Embryonic facial prominence (tissue), 1 donor: ENCODE measurements at regions not wholly inside any gene's neighbourhood (a gene's known extent, or its start where the extent isn't known, plus 50 kb on each side); places are given as distances from the start of the nearest gene placed in this dataset.
"Not testable (repeated sequence)": the region's sequence is repeated elsewhere in the genome, so short reads cannot be mapped to it uniquely, and the experiment has no call there.

ENCODE experiments used
- DNase-seq: peaks from one replicate; pipeline ENCODE4 v3.0.0-alpha.2; 2016; ENCODE audit errors: extremely low spot score

DNA sequence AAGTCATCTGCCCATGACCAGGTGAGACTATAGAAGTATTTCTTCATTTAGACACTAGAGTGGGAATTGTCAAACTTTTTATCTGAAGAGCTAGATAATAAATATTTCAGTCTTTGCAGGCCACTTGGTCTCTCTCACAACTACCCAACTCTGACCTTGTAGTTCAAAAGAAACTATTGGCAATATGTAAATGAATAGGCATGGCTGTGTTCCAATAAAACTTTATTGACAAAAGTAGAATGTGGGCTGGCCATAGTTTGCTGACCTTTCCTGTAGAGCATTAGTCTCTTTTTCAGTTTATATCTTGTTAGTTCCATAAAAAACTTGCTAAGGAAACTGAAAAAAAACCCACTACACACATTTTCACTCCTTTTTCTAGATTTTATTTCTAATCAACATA, 535.5 kb downstream of the PRR16 start:
- no peak for DNase-seq

DNA sequence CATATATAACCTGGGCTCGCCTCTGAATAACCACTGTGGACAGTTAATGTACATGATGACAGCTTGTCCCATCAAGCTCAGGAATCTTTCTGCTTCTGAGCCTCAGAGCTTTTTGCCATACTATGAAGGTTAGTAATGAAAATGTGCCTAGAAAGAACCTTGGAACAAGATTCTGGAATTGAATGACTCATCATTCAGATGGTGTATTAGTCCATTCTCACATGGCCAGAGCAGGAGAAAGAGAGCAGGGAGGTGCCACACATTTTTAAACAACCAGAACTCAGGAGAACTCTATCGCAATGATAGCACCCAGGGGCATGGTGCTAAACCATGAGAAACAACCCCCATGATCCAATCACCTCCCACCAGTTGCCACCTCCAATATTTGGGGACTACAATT, 542.1 kb downstream of the PRR16 start:
- no peak for DNase-seq

DNA sequence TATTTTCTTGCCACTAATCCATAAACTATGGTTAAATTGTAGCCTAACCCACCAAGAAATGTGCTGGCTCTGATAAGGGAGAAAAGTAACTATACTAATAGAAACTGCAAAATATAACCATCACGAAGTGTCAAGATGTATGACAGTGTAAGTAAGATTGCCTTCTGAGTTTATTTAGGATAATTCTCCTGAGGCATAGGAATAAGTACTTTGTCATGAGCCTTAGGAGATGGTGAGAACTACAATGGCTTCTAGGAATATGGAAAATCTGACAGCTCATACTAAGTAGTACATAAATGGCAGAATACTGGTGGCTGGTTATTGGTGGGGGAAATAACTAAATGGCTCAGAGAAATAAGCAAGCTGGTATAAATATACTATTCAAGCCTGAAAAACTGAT, 543.9 kb downstream of the PRR16 start:
- no peak for DNase-seq

DNA sequence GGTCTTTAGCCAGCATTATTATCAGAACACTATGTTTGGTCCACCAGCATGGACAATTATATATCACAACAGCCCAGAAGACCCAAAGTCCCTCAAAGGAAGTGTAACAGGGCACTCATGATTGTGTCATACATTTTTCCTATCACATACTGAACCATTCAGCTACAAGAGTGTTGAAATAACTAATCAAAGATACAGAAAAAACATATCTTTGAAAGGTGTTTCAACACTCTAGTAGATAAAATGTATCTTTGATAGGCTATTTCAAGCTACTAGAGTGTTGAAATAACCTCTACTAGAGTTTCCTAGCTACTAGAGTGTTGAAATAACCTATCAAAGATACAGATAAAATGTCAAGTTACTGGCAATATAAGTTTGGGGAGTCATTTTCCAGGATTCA, 545.0 kb downstream of the PRR16 start:
- no peak for DNase-seq

DNA sequence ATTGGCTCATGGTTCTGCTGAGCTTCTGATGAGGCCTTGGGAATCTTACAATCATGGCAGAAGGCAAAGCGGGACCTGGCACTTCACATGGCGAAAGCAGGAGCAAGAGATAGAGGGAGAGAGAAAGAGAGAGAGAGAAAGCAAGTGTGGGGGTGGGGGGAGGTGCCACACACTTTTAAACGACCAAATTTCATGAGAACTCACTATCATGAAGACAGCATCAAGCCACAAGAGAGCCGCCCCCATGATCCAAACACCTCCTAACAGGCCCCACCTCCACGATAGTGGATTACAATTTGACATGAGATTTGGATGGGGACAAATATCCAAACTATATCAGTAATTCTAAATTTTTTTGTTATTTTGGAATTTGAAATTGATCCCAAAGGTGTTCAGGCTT, 553.9 kb downstream of the PRR16 start:
- no peak for DNase-seq

DNA sequence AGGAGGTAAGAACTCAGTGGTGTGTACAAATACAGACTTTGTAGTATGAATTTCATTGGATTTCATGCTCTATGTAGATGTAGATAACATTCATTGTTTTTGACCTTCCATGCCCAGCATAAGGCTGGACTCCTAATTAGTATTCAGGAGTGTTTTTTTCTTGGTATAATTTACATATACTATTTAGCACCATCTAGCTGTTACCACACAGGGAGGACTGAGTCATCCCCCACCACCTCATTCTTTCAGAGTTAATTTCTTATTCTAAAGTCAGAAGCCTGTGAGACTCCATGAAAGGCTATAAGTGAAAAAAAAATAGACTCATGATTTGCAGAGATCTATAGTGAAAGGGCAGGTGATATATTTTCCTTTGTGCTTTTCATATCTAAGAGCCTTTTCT, 555.0 kb downstream of the PRR16 start:
- no peak for DNase-seq

DNA sequence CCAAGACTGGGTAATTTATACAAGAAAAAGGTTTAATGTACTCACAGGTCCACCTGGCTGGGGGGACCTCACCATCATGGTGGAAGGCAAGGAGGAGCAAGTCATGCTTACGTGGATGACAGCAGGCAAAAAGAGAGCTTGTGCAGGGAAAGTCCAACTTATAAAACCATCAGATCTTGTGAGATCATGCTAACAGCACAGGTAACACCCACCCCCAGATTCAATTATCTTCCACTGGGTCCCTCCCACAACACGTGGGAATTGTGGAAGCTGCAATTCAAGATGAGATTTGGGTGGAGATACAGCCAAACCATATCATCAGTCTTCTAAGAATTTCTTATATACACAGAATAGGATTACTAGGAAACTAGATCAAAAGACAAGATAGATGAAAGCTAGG, 555.6 kb downstream of the PRR16 start:
- no peak for DNase-seq

DNA sequence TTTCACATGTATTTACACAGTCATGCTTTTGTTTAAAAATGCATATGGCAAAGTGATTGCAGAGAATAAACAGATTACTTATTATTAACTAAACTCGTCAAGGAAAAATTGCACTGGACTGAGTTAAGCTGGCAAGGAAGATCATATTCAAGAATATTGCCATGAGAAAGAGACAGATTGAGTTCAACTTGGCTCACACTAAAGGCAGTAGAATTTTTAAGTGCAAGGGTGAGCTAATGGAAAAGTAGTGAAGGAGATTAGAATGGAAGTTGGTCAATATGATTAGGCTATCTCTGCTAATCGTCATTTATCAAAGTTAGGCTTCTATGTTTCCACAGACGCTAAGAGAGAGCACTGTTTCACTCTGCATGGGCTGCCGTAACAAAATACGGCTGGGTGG, 557.6 kb downstream of the PRR16 start:
- DNase-seq = no peak

DNA sequence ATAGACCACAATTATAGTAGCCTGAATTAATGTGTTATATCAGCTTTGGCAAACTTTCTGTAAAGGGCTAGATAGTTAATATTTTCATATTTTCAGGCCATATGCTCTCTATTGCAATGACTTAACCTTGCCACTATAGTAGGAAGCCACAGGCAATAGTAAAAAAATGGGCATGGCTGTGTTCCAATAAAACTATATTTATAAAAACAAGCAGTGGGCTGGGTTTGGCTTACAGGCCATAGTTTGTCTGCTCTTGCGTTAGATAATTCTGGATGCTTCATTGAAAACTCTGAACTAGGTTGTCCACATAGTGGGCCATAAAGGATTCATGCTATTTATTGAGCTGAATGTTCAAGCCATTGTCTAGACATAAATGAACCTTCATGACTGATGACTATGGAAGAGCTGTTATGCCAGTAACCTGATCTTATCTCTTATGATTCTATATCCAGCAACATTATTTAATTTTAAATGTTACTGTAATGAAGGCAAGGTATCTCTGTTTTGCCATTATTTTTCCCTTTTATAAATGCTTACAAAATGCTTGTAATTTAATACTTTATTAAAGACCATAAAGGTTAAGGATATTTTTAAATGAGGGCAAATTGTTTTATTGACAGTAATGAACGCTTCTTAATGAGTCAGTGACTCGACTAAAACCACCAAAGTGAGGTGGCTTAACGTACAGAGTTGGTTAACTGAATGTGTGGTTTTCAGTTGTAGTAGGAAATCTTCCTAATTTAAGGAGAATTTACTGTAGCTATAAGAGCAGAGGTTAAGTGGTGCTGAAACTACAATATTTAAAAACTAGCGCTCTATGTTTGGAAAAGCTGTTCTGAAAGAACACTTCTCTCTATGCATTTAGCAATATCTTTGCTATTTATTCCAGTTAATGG, 560.6 kb downstream of the PRR16 start:
- DNase-seq = no peak

DNA sequence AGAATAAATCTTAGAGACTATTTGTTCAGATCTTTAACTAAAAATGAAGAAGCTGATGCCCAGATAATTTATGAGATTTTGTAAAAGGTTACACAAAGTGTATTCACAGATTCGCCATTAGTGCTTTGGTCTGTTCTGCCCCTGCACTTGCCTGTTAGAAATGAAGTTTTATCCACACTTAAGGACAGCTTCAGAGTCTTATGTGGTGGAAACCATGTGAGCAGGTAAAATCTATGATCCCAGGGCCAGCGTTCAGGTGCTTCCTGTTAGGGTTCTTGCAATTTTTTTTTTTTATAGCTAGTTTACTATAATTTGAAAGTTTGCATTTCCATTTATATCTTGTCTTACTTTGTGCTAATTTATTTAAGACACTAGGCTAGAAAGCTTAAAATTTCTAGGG, 561.6 kb downstream of the PRR16 start:
- DNase-seq = no peak

DNA sequence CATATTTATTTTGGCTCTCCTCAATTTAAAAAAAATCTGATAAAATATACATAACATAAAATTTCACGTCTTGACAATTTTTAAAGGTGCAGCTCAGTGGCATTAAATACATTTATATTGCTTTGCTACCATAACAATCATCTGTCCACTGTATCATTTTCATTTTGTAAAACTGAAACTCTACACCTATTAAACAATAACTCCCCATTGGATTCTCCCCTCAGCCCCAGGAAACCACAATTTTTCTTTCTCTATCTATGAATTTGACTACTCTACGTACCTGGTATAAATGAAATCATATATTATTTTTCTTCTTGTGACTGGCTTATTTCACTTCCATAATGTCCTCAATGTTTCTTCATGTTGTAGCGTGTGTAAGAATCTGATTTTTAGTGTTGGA, 563.5 kb downstream of the PRR16 start:
- DNase-seq = no peak

DNA sequence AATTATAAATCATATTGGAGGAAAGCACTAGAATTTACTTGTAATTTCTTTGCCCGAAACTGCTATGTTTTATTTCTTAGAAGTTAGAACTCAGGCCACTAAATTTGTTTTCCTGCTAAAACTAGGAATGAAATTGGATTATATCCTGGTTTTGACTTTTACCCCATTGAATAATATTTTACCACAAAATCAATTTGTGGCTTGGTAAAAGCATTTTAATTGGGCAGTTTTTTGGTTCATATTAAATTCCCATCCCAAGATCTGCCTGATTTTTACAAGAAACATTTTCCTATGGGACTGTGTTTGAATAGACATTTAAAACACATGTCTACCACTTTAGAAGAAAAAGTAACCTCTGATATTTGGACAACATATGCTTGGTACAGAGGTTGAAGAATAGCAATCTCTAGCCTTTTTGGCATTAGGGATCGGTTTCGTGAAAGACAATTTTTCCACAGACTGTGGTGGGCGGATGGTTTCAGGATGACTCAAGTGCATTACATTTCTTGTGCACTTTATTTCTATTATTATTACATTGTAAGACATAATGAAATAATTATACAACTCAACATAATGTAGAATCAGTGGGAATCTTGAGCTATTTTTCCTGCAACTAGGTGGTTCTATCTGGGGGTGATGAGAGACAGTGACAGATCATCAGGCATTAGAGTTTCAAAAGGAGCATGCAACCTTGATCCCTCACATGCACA, 565.6 kb downstream of the PRR16 start:
- no peak for DNase-seq

DNA sequence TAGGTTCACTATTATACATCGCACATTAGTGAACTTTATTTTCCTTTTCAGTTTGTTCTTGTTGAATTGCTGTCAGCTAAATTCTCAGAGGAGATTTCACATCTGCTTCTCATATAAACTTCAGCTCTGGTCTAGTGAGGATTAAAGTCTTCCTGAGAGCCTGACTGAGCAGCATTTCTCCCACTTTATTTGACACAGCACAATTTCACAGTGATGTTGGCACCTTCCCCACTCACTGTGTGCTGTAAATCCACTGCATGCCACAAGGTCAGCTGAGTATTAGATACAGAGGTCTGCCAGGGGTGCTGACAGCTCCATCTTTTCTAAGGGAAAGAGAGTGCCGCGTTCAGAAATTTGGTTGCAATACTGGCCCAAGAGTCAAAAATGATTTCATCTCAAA, 567.4 kb downstream of the PRR16 start:
- DNase-seq = no peak

DNA sequence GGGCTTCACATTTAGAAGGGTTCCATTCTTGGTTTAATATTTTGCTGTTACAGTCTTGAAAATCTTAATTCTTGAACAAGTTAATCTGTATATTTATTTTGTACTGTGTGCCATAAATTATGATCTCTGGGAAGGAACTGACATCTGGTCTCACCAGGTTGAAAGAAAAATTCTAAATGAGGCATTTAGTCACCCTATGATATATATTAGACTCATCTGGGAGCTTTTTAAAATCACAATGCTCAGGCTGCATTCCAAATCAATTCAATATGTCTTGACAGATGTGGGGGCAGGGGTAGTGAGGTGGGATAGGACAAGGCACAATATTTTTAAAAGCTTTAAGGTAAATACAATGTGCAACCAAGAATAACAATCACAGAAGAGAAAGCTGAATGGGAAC, 569.2 kb downstream of the PRR16 start:
- no peak for DNase-seq

DNA sequence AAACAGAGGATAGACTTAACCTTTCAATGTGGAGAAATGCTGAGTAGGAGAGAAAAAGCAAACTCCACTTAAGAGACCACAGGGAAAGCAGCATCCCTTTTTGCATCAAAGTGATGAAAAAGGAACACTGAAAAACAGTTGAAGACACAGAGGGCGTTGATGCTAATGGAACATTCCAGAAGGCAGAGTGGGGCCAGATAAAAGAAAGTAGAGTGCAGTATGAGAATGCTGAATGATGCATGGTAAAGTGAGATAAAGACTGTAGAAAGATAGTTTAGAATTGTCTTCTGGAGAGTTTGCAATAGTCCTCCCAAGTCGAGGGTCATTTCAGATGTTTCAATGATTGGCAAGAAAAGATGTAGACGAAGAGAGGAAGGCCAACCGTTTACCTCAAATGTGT, 574.3 kb downstream of the PRR16 start:
- no peak for DNase-seq

DNA sequence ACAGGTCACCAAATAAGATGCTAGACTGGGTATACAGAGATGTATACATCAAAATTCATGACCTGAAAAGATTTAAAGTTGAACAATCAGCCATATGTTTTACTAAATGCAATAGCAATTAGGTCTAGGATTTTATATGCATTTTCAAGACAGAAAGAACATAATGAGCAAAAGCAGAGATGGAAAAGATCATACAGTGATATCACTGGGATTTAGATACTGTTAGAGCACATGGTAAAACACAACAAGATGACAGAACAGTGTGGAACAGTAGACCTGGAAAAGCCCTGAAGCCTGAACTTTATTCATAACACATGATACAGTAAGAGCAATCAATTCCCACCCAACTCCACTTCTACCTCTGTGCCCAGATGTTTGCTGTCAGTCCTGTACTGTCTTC, 585.9 kb downstream of the PRR16 start:
- no peak for DNase-seq

DNA sequence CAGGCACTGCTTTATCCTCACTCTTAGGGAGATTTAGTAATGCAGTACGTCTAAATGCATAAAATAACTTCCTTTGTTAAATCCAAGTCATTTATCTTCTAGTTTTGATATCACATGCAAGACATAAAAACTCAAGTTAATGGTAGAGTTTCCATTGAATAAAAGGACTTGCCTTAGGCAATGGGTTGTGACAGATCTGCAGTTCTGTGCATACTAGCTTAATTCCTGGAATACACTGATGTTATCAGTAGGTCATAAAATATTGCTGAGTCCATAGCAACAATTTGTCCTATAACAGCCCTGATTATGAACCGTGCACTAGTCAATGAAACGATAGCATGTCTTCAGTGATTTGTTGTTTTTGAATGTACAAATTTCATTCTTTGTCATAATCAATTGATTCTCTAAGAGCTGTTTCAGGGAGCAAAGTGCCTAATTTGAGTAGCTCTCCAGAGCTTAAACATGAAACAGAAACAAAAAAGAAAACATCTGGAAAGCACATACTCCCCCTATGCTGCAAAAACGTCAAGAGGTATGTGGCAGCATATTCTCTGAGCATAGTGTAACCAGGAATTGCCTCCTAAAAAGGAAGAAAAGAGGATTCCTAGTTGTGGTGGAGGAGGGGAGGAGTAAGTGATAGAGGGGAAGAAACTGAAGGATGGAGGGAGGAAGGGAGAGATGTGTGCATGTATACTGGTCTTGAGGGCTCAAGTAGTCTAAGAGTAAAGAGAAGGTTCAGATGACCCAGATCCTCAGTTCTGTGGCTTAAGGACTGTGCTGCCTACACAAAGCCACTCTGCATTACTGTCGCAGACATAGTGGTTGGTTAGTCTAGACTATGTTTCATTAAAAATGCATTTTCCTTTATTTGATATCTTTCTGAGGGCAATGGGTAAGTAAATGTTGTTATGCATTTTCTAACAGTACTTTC, 589.2 kb downstream of the PRR16 start:
- no peak for DNase-seq

DNA sequence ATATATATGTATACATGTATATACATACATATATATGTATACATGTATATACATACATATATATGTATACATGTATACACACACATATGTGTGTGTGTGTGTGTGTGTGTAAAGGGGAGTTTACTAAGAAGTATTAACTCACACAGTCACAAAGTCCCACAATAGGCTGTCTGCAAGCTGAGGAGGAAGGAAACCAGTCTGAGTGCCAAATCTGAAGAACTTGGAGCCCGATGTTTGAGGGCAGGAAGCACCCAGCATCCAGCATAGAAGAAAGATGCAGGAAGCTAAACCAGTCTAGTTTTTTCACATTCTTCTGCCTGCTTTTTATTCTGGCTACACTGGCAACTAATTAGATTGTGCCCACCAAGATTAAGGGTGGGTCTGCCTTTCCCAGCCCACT, 591.5 kb downstream of the PRR16 start:
- no peak for DNase-seq

DNA sequence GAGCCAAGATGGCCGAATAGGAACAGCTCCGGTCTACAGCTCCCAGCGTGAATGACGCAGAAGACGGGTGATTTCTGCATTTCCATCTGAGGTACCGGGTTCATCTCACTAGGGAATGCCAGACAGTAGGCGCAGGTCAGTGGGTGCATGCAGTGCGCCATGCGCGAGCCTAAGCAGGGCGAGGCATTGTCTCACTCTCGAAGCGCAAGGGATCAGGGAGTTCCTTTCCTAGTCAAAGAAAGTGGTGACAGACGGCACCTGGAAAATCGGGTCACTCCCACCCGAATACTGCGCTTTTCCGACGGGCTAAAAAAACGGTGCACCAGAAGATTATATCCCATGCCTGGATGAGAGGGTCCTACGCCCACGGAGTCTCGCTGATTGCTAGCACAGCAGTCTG, 600.1 kb downstream of the PRR16 start:
- DNase-seq = not testable (repeated sequence)

DNA sequence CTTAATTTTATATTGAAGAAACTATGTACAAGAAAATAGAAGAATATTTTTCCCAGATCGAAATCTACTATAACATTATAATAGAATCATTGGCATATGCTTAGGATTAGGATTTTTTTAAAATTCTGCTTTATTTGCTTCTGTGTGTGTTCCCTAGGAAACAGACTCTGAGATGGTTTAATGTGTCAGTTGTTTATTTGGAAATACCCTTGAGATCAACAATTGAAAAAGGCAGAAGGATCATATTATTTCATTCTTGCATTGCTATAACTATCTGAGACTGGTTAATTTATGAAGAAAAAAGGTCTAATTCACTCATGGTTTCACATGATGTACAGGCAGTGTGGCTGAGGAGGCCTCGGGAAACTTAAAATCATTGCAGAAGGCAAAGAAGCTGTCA, 622.6 kb downstream of the PRR16 start:
- peak; percentile 18 for DNase-seq

DNA sequence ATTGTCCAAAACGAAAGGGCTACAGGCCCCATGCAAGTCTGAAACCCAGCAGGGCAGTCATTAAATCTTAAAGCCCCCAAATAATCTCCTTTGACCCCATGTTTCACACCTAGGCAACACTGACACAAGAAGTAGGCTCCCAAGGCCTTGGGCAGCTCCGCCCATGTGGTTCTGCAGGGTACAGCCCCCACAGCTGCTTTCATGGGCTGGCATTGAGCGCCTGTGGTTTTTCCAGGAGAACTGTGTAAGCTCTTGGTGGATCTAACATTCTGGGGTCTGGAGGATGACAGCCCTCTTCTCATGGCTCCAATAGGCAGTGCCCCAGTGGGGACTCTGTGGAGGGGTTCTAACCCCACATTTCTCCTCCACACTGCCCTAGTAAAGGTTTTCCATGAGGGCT, 623.5 kb downstream of the PRR16 start:
- DNase-seq = no peak

DNA sequence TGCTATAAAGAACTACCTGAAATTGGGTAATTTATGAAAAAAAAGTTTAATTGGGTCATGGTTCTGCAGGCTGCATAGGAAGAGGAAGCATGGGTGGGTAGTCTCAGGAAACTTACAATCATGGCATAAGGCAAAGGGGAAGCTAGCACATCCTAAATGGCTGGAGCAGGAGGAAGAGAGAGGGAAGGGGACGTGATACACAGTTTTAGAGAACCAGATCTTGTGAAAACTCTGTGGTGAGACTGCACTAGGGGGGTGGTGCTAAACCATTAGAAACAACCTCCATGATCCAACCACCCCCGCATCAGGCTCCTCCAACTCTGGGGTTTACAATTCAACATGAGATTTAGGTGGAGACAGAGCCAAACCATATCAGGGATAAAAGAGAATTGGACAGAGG, 624.2 kb downstream of the PRR16 start:
- DNase-seq = no peak
